H1 (cell line): ENCODE measurements at regions not wholly inside any gene's neighbourhood (a gene's known extent, or its start where the extent isn't known, plus 50 kb on each side); places are given as distances from the start of the nearest gene placed in this dataset.

ENCODE experiments used
- CTCF ChIA-PET: fragments of 300-600 bp; sonication (Branson Sonifier 250); formaldehyde crosslinking; loops from one replicate; lab custom pipeline; 2021; ENCODE audit not compliant: partially characterized antibody; lab: Charles Lee
- POLR2A ChIA-PET: fragments of 300-600 bp; sonication (Branson Sonifier 250); formaldehyde crosslinking; loops from one replicate; lab custom pipeline; 2021; ENCODE audit warnings: inconsistent platforms; ENCODE audit not compliant: partially characterized antibody; lab: Charles Lee
- DNase-seq, 2 experiments: peaks; one replicate each; pipeline versions ENCODE4 v3.0.0 to v3.0.0-alpha.2; 2010 to 2022; ENCODE audit warnings: low spot score in 2 of 2, low read depth in 1 of 2, mixed read lengths in 1 of 2
- FAIRE-seq: peaks from 2 replicates; lab custom pipeline; 2011; peaks lifted over from hg19 to GRCh38; lab: Jason Lieb, UNC
- H2AFZ ChIP-seq: 2 replicates; pipeline ENCODE4 v1.8.1; 2012; ENCODE audit warnings: low read length, inconsistent platforms
- H2AK5ac ChIP-seq: 2 replicates; pipeline ENCODE4 v1.6.1; 2013; ENCODE audit warnings: low read depth, low read length
- H2BK120ac ChIP-seq: replicated peaks from 2 replicates; pipeline ENCODE3; 2013; ENCODE audit warnings: low read depth, low read length, inconsistent platforms
- H2BK12ac ChIP-seq: 2 replicates; pipeline ENCODE4 v1.6.1; 2013; ENCODE audit warnings: low read depth, low read length
- H2BK15ac ChIP-seq: 2 replicates; pipeline ENCODE4 v1.6.1; 2013; ENCODE audit warnings: low read length
- H2BK20ac ChIP-seq: 2 replicates; pipeline ENCODE4 v1.6.1; 2013; ENCODE audit warnings: low read length
- H2BK5ac ChIP-seq: 2 replicates; pipeline ENCODE4 v1.6.1; 2013; ENCODE audit warnings: low read depth, low read length
- H3K14ac ChIP-seq: 2 replicates; pipeline ENCODE4 v1.6.1; 2013; ENCODE audit warnings: inconsistent platforms; ENCODE audit not compliant: insufficient read length
- H3K18ac ChIP-seq: 2 replicates; pipeline ENCODE4 v1.6.1; 2013; ENCODE audit warnings: low read length; ENCODE audit errors: extremely low read depth
- H3K23ac ChIP-seq: 2 replicates; pipeline ENCODE4 v1.6.1; 2013; ENCODE audit warnings: inconsistent platforms; ENCODE audit not compliant: insufficient read length
- H3K23me2 ChIP-seq: 2 replicates; pipeline ENCODE4 v1.6.1; 2013; ENCODE audit warnings: low read depth, low read length
- H3K27ac ChIP-seq: 2 replicates; pipeline ENCODE4 v1.6.1; 2011; ENCODE audit warnings: low read depth, low read length, inconsistent platforms
- H3K27me3 ChIP-seq, 4 experiments: replicated peaks in 1 of 4; 1 replicate in 1 of 4; 2 replicates in 3 of 4; pipeline versions ENCODE4 v1.6.1 to v1.8.1; 2011 to 2013; ENCODE audit warnings: low read length in 3 of 4, mild to moderate bottlenecking in 3 of 4, inconsistent platforms in 2 of 4, mixed read lengths in 2 of 4, moderate library complexity in 1 of 4; ENCODE audit not compliant: control insufficient read depth in 3 of 4, insufficient read depth in 3 of 4; ENCODE audit errors: extremely low read depth in 1 of 4
- H3K36me3 ChIP-seq, 4 experiments: 2 replicates each; pipeline versions ENCODE4 v1.6.1 to v1.8.1; 2011 to 2013; ENCODE audit warnings: mild to moderate bottlenecking in 4 of 4, low read length in 3 of 4, moderate library complexity in 2 of 4, control low read depth in 1 of 4, inconsistent platforms in 1 of 4; ENCODE audit not compliant: insufficient read depth in 4 of 4, control insufficient read depth in 2 of 4
- H3K4ac ChIP-seq: replicated peaks from 2 replicates; pipeline ENCODE3; 2013; ENCODE audit warnings: low read length, low read depth, mixed read lengths, inconsistent platforms; ENCODE audit not compliant: insufficient read length
- H3K4me1 ChIP-seq, 4 experiments: replicated peaks in 1 of 4; 1 replicate in 1 of 4; 2 replicates in 3 of 4; pipeline versions ENCODE4 v1.6.1 to v1.8.1; 2011 to 2013; ENCODE audit warnings: low read length in 3 of 4, inconsistent platforms in 2 of 4, mixed read lengths in 1 of 4; ENCODE audit not compliant: insufficient read depth in 4 of 4, control insufficient read depth in 3 of 4
- H3K4me2 ChIP-seq, 2 experiments: 2 replicates each; pipeline versions ENCODE4 v1.6.1 to v1.8.1; 2011 to 2013; ENCODE audit warnings: low read depth in 2 of 2, low read length in 2 of 2, control low read depth in 1 of 2, inconsistent platforms in 1 of 2, mild to moderate bottlenecking in 1 of 2; ENCODE audit not compliant: insufficient read depth in 1 of 2
- H3K4me3 ChIP-seq, 4 experiments: fragments of 200-600, 300-600 bp in 1 of 4; sonication (generic), shearing (Covaris generic), sonication (Bioruptor Twin) in 1 of 4; 2 replicates each; pipeline versions ENCODE4 v1.5.1 to v1.8.1; 2011 to 2016; ENCODE audit warnings: low read length in 4 of 4, low read depth in 3 of 4, control low read depth in 2 of 4, inconsistent platforms in 2 of 4, mild to moderate bottlenecking in 2 of 4, mixed read lengths in 1 of 4, moderate library complexity in 1 of 4; ENCODE audit not compliant: insufficient read depth in 2 of 4; ENCODE audit errors: extremely low read depth in 1 of 4
- H3K56ac ChIP-seq: replicated peaks from 2 replicates; pipeline ENCODE3; 2013; ENCODE audit warnings: low read depth, mild to moderate bottlenecking, mixed read lengths, low read length, inconsistent platforms; ENCODE audit not compliant: insufficient read length
- H3K79me1 ChIP-seq: 2 replicates; pipeline ENCODE4 v1.6.1; 2013; ENCODE audit warnings: low read depth, low read length, control low read depth
- H3K79me2 ChIP-seq, 2 experiments: 2 replicates each; pipeline versions ENCODE4 v1.6.1 to v1.8.1; 2012 to 2013; ENCODE audit warnings: low read length in 2 of 2, mild to moderate bottlenecking in 2 of 2, inconsistent platforms in 1 of 2; ENCODE audit not compliant: insufficient read depth in 2 of 2, control insufficient read depth in 1 of 2
- H3K9ac ChIP-seq, 4 experiments: replicated peaks in 1 of 4; 1 replicate in 1 of 4; 2 replicates in 3 of 4; pipeline versions ENCODE4 v1.6.1 to v1.8.1; 2011 to 2013; ENCODE audit warnings: low read depth in 3 of 4, low read length in 3 of 4, control low read depth in 2 of 4, mild to moderate bottlenecking in 2 of 4, moderate library complexity in 2 of 4, inconsistent platforms in 1 of 4; ENCODE audit errors: extremely low read depth in 1 of 4
- H3K9me3 ChIP-seq, 2 experiments: 2 replicates each; pipeline versions ENCODE4 v1.6.1 to v1.8.1; 2012 to 2013; ENCODE audit warnings: mild to moderate bottlenecking in 2 of 2, moderate library complexity in 2 of 2, control low read depth in 1 of 2, inconsistent platforms in 1 of 2, low read depth in 1 of 2, low read length in 1 of 2, mixed read lengths in 1 of 2; ENCODE audit not compliant: insufficient read depth in 2 of 2
- H4K20me1 ChIP-seq, 2 experiments: replicated peaks in 1 of 2; 2 replicates each; pipeline versions ENCODE3 to v1.8.1; 2011 to 2013; ENCODE audit warnings: inconsistent platforms in 2 of 2, low read length in 2 of 2, mild to moderate bottlenecking in 1 of 2; ENCODE audit not compliant: insufficient read depth in 2 of 2, control insufficient read depth in 1 of 2
- H4K5ac ChIP-seq: 2 replicates; pipeline ENCODE4 v1.6.1; 2013; ENCODE audit warnings: low read length, low read depth, mixed read lengths, inconsistent platforms; ENCODE audit not compliant: insufficient read length
- H4K8ac ChIP-seq: 2 replicates; pipeline ENCODE4 v1.8.0; 2013; ENCODE audit warnings: mild to moderate bottlenecking, moderate library complexity, low read length, inconsistent platforms; ENCODE audit not compliant: insufficient read depth; ENCODE audit errors: extremely low read depth
- H4K91ac ChIP-seq: replicated peaks from 2 replicates; pipeline ENCODE3; 2013; ENCODE audit warnings: low read length, mixed read lengths, inconsistent platforms; ENCODE audit not compliant: insufficient read length
- CBX8 ChIP-seq: fragments of 300-800, 300-1000 bp; sonication (generic); IDR thresholded peaks from 2 replicates; pipeline ENCODE4 v1.7.1; 2016; ENCODE audit warnings: low read depth, low read length, borderline replicate concordance
- CTCF ChIP-seq, 3 experiments: IDR thresholded peaks; 1 replicate in 2 of 3; 2 replicates in 1 of 3; pipeline versions ENCODE4 v1.5.1 to v1.6.1; 2011; ENCODE audit warnings: low read length in 3 of 3, mild to moderate bottlenecking in 3 of 3, inconsistent platforms in 2 of 3, low read depth in 1 of 3, moderate library complexity in 1 of 3; ENCODE audit not compliant: insufficient read depth in 1 of 3; ENCODE audit errors: control extremely low read depth in 1 of 3
- POU5F1 ChIP-seq: IDR thresholded peaks from 2 replicates; pipeline ENCODE4 v1.6.1; 2011; ENCODE audit warnings: low read depth, mild to moderate bottlenecking, low read length, moderate library complexity
- WGBS, 2 experiments: shearing (Covaris generic) in 1 of 2; methylation state at CpG; one replicate each; pipeline versions ENCODE4 v1.1.6 to v1.1.7; 2013 to 2015; ENCODE audit warnings: low lambda C conversion rate in 2 of 2, mixed read lengths in 2 of 2, inconsistent platforms in 1 of 2, low coverage in 1 of 2, missing lambda C conversion rate in 1 of 2; ENCODE audit not compliant: insufficient replicate concordance in 2 of 2, insufficient coverage in 1 of 2, insufficient read length in 1 of 2; ENCODE audit errors: extremely low coverage in 1 of 2, missing lambda C conversion rate in 1 of 2; 5-methylcytosine and 5-hydroxymethylcytosine counted together

DNA sequence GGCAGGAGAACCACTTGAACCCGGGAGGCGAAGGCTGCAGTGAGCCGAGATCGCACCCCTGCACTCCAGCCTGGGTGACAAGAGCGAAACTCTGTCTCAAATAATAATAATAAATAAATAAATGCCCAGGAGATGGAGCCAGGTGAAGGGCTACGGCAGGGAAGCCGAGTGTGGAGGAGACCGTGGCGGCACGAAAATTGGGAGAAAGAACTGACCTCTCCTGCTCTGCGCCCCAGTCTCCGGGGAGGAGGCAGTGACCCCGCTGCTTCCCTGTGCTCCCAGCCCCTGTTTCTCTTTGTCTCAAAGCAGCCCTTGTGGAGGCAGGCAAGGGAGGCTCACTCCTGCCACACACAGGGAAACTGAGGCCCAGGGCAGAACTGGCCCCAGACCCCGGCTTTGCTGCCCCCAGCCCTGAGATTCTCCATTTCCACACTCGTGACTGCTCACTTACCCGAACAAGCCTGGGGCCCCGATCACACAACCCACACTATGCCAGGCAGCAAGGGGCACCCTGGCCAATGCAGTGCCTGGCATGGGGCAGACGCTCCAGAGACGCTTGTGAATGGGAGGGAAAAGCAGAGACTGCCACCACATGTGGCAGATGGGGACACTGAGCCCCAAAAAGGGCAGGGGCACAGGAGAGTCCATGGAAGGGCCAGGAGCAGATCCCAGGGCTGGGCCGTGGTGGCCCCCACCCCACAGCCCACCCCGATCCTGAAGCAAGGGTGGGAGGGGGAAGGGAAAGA, 80.4 kb upstream of the PRR5 start:
- H2BK5ac ChIP-seq, result no peak overlapping the region
- no peak overlapping the region for H2BK20ac ChIP-seq
- H2AFZ ChIP-seq, result no peak overlapping the region
- no peak overlapping the region for H3K56ac ChIP-seq
- ChIA-PET POLR2A (no interaction called here), CTCF (interaction anchor here (0.6 to 1.1 kb wide), 3 partner anchors 19 to 540 kb away, joined by 3 to 5 read pairs (median 3); no protein-coding TSS in a partner anchor)
- peaks cover 0 to 12% (median 4%) of the 10 kb centered on the region in 4 experiments; a peak in 5 of 7 replicates for H3K4me1 ChIP-seq
- no peak overlapping the region for H2AK5ac ChIP-seq
- H3K23me2 ChIP-seq, result peaks cover 24% of the 10 kb centered on the region
- H3K14ac ChIP-seq, result no peak overlapping the region
- H3K36me3 ChIP-seq, result no peaks in the 10 kb centered on the region
- H3K18ac ChIP-seq, result no peak overlapping the region
- H3K79me1 ChIP-seq, result peaks cover 6% of the 10 kb centered on the region
- DNase-seq, result no peak
- no peak overlapping the region for H3K23ac ChIP-seq
- no peak overlapping the region for H3K9ac ChIP-seq
- H3K27me3 ChIP-seq, result peaks cover 0 to 24% (median 14%) of the 10 kb centered on the region in 4 experiments; a peak in 6 of 7 replicates
- H4K91ac ChIP-seq, result no peak overlapping the region
- H2BK15ac ChIP-seq, result no peak overlapping the region
- no peak overlapping the region for H4K5ac ChIP-seq
- no peaks in the 10 kb centered on the region for H3K79me2 ChIP-seq
- no peak overlapping the region for H3K27ac ChIP-seq
- H3K4me3 ChIP-seq, result no peak overlapping the region
- H3K4me2 ChIP-seq, result no peak overlapping the region
- no peak overlapping the region for H2BK12ac ChIP-seq
- H3K4ac ChIP-seq, result no peak overlapping the region
- H4K8ac ChIP-seq, result no peak overlapping the region
- WGBS, 2 experiments, result 94% methylated on average over 18 of the region's 21 CpGs; no CpG with 5 or more reads in 1 of the 2 experiments
- H4K20me1 ChIP-seq, result peaks cover 0 to 23% of the 10 kb centered on the region in 2 experiments
- no peaks in the 10 kb centered on the region; a peak in 1 of 4 replicates for H3K9me3 ChIP-seq
- no peak for FAIRE-seq
- H2BK120ac ChIP-seq, result no peak overlapping the region
- no peak for TF ChIP-seq CTCF (IDR thresholded peaks at IDR 0.05; ENCODE audit: control extremely low read depth in 1 of 3, insufficient read depth in 1 of 3, low read depth in 1 of 3, low read length in 3 of 3)
- TF ChIP-seq POU5F1, result no peak
- TF ChIP-seq CBX8, result no peak
